IMR-90 (cell line): ENCODE measurements at regions not wholly inside any gene's neighbourhood (a gene's known extent, or its start where the extent isn't known, plus 50 kb on each side); places are given as distances from the start of the nearest gene placed in this dataset.

Source experiments
- ATAC-seq: fragments of 200-7000 bp; cut with Tn5 transposase; 2 replicates; pipeline ENCODE4 v1.9.1; 2020; ENCODE audit warnings: low read depth, mild to moderate bottlenecking, moderate library complexity
- BruUV-seq: library from RNA; stranded (reverse); fragments of 400-500 nt; replicated peaks from 2 replicates; lab custom pipeline; 2021; lab: Mats Ljungman, UMichigan
- CTCF ChIA-PET: fragments of 300-600 bp; formaldehyde crosslinking; extraction: SDS; loops from one replicate; lab custom pipeline; 2021; ENCODE audit warnings: antibody characterized with exemption; lab: Yijun Ruan, JAX
- POLR2A ChIA-PET: fragments of 300-600 bp; sonication (Branson Sonifier 250); formaldehyde crosslinking; loops from one replicate; lab custom pipeline; 2022; ENCODE audit warnings: antibody characterized with exemption; ENCODE audit not compliant: unreplicated experiment; lab: Charles Lee
- DNase-seq: peaks from one replicate; pipeline ENCODE4 v3.0.0; 2013
- H2AFZ ChIP-seq: replicated peaks from 2 replicates; pipeline ENCODE3; 2013; ENCODE audit warnings: low read length, mild to moderate bottlenecking; ENCODE audit not compliant: poor library complexity
- H2AK5ac ChIP-seq: 2 replicates; pipeline ENCODE4 v1.6.1; 2013; ENCODE audit warnings: low read depth, low read length, inconsistent platforms
- H2AK9ac ChIP-seq: replicated peaks from 2 replicates; pipeline ENCODE3; 2013; ENCODE audit warnings: mild to moderate bottlenecking, low read depth, low read length, moderate library complexity; ENCODE audit not compliant: poor library complexity
- H2BK120ac ChIP-seq: 2 replicates; pipeline ENCODE4 v1.6.1; 2013; ENCODE audit warnings: low read depth, low read length, inconsistent platforms
- H2BK15ac ChIP-seq: 3 replicates; pipeline ENCODE4 v1.6.1; 2013; ENCODE audit warnings: low read depth, low read length, inconsistent platforms
- H2BK20ac ChIP-seq: 2 replicates; pipeline ENCODE4 v1.6.1; 2013; ENCODE audit warnings: low read depth, mild to moderate bottlenecking, inconsistent platforms, low read length, moderate library complexity
- H2BK5ac ChIP-seq: 2 replicates; pipeline ENCODE4 v1.6.1; 2013; ENCODE audit warnings: mild to moderate bottlenecking, low read depth, low read length, inconsistent platforms; ENCODE audit not compliant: poor library complexity, severe bottlenecking
- H3K14ac ChIP-seq: replicated peaks from 2 replicates; pipeline ENCODE4 v1.6.1; 2013; ENCODE audit warnings: low read depth, low read length, inconsistent platforms
- H3K18ac ChIP-seq: 2 replicates; pipeline ENCODE4 v1.6.1; 2013; ENCODE audit warnings: low read depth, low read length, control low read depth
- H3K23ac ChIP-seq: 2 replicates; pipeline ENCODE4 v1.6.1; 2013; ENCODE audit warnings: low read depth, low read length, inconsistent platforms
- H3K27ac ChIP-seq: 2 replicates; pipeline ENCODE4 v1.5.1; 2013; ENCODE audit warnings: mild to moderate bottlenecking, control low read depth, low read length; ENCODE audit not compliant: insufficient read depth
- H3K27me3 ChIP-seq: 2 replicates; pipeline ENCODE4 v1.6.1; 2013; ENCODE audit warnings: low read length; ENCODE audit not compliant: control insufficient read depth, insufficient read depth
- H3K36me3 ChIP-seq: 2 replicates; pipeline ENCODE4 v1.6.1; 2013; ENCODE audit warnings: low read length, mixed read lengths; ENCODE audit not compliant: control insufficient read depth, insufficient read depth
- H3K4ac ChIP-seq: 2 replicates; pipeline ENCODE4 v1.6.1; 2013; ENCODE audit warnings: low read depth, low read length, inconsistent platforms
- H3K4me1 ChIP-seq: 2 replicates; pipeline ENCODE4 v1.6.1; 2013; ENCODE audit warnings: low read length, mixed read lengths; ENCODE audit not compliant: control insufficient read depth, insufficient read depth
- H3K4me2 ChIP-seq: 2 replicates; pipeline ENCODE4 v1.6.1; 2013; ENCODE audit warnings: low read depth, mild to moderate bottlenecking, control low read depth, low read length, moderate library complexity
- H3K4me3 ChIP-seq: 2 replicates; pipeline ENCODE4 v1.5.1; 2013; ENCODE audit warnings: low read depth, mild to moderate bottlenecking, control low read depth, low read length, moderate library complexity; ENCODE audit not compliant: insufficient read depth
- H3K56ac ChIP-seq: 2 replicates; pipeline ENCODE4 v1.6.1; 2013; ENCODE audit warnings: low read length, inconsistent platforms; ENCODE audit not compliant: insufficient read depth; ENCODE audit errors: extremely low read depth
- H3K79me1 ChIP-seq, 2 experiments: 2 replicates each; pipeline ENCODE4 v1.6.1; 2013; ENCODE audit warnings: low read length in 2 of 2, inconsistent platforms in 1 of 2, low read depth in 1 of 2
- H3K9ac ChIP-seq: 2 replicates; pipeline ENCODE4 v1.6.1; 2013; ENCODE audit warnings: low read depth, low read length, control low read depth
- H3K9me1 ChIP-seq: 2 replicates; pipeline ENCODE4 v1.6.1; 2013; ENCODE audit warnings: low read length, inconsistent platforms; ENCODE audit not compliant: insufficient read depth
- H3K9me3 ChIP-seq: 2 replicates; pipeline ENCODE4 v1.6.1; 2013; ENCODE audit warnings: low read length; ENCODE audit not compliant: control insufficient read depth, insufficient read depth
- H4K20me1 ChIP-seq: 2 replicates; pipeline ENCODE4 v1.6.1; 2013; ENCODE audit warnings: low read length, inconsistent platforms; ENCODE audit not compliant: insufficient read depth
- H4K5ac ChIP-seq: 2 replicates; pipeline ENCODE4 v1.6.1; 2013; ENCODE audit warnings: mild to moderate bottlenecking, low read depth, low read length, control low read depth
- H4K8ac ChIP-seq, 2 experiments: 2 replicates each; pipeline ENCODE4 v1.6.1; 2013; ENCODE audit warnings: low read depth in 2 of 2, low read length in 2 of 2, control low read depth in 1 of 2, inconsistent platforms in 1 of 2
- H4K91ac ChIP-seq: 2 replicates; pipeline ENCODE4 v1.6.1; 2013; ENCODE audit warnings: low read depth, low read length, inconsistent platforms; ENCODE audit not compliant: insufficient read depth
- BHLHE40 ChIP-seq: fragments of 150-350 bp; IDR thresholded peaks from 2 replicates; pipeline ENCODE4 v1.6.1; 2016; ENCODE audit warnings: mild to moderate bottlenecking, low read depth, low read length
- CEBPB ChIP-seq: IDR thresholded peaks from 2 replicates; pipeline ENCODE4 v1.6.1; 2012; ENCODE audit warnings: low read depth, low read length, improper control_type of control experiment
- MAFK ChIP-seq: IDR thresholded peaks from 2 replicates; pipeline ENCODE4 v1.6.1; 2012; ENCODE audit warnings: low read depth, low read length, improper control_type of control experiment
- MXI1 ChIP-seq: IDR thresholded peaks from 2 replicates; pipeline ENCODE4 v1.6.1; 2012; ENCODE audit warnings: low read depth, mild to moderate bottlenecking, low read length, moderate library complexity, borderline replicate concordance
- NFE2L2 ChIP-seq: fragments of 150-350 bp; IDR thresholded peaks from 2 replicates; pipeline ENCODE4 v1.6.1; 2016; ENCODE audit warnings: low read depth, mild to moderate bottlenecking, low read length
- RAD21 ChIP-seq: IDR thresholded peaks from 2 replicates; pipeline ENCODE4 v1.6.1; 2012; ENCODE audit warnings: low read length, improper control_type of control experiment
- RCOR1 ChIP-seq: IDR thresholded peaks from 2 replicates; pipeline ENCODE4 v1.6.1; 2012; ENCODE audit warnings: mild to moderate bottlenecking, low read length, improper control_type of control experiment; ENCODE audit not compliant: insufficient replicate concordance
- RFX5 ChIP-seq: IDR thresholded peaks from 2 replicates; pipeline ENCODE4 v1.8.0; 2012; ENCODE audit warnings: low read depth, mild to moderate bottlenecking, low read length, moderate library complexity
- SMC3 ChIP-seq: fragments of 150-350 bp; IDR thresholded peaks from 2 replicates; pipeline ENCODE4 v1.6.1; 2016; ENCODE audit warnings: low read depth, mild to moderate bottlenecking, antibody characterized with exemption, low read length, moderate library complexity
- USF2 ChIP-seq: fragments of 150-350 bp; IDR thresholded peaks from 2 replicates; pipeline ENCODE4 v1.6.1; 2017; ENCODE audit warnings: mild to moderate bottlenecking, antibody characterized with exemption, low read length, low read depth
- WGBS, 2 experiments: methylation state at CpG; one replicate each; pipeline versions ENCODE4 v1.1.5 to v1.1.7; 2013; ENCODE audit warnings: missing lambda C conversion rate in 2 of 2; ENCODE audit not compliant: insufficient read length in 1 of 2; ENCODE audit errors: extremely low coverage in 2 of 2; 5-methylcytosine and 5-hydroxymethylcytosine counted together
- dilution Hi-C: fragments of 300-500 bp; cut with HindIII; formaldehyde crosslinking; loops from one replicate; pipeline ENCODE4 v1.14.3; 2018; ENCODE audit warnings: low sequenced_read_pairs; ENCODE audit not compliant: unreplicated experiment
- in situ Hi-C: fragments of 300-500 bp; cut with MboI; formaldehyde crosslinking; loops from 3 replicates; pipeline ENCODE4 v1.14.3; 2019; ENCODE audit warnings: low sequenced_read_pairs, inconsistent platforms, mixed read lengths
- intact Hi-C: fragments of 100-400 bp; cut with micrococcal nuclease; formaldehyde crosslinking; loops from 2 replicates; pipeline ENCODE4 v1.10.0; 2022
- TF ChIP-seq, protein P1 (sequence below): conservative IDR thresholded peaks from 2 replicates; pipeline ENCODE4 v1.5.1; 2012; ENCODE audit warnings: mild to moderate bottlenecking, low read depth, low read length, improper control_type of control experiment

DNA sequence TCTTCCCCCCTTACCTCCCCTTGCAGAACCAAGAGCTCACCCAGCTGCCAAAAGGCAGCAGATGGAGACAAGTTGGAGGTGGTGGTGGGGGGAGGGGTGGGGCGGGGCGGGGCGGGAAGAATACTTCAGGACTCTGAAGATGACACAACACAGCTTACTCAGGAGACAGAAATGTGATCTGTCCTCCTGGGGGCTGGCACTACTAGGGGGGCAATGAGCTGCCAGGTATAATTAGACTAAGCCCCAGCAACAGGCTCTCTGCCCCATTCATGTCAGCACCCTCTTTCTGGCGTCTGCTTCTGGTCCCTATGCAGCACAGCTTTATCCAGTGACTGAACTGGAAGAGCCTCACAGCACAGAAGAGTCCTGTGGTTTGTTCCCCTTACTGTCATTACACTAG lies 407.0 kb downstream of the MED13L start:
- Histone ChIP-seq H3K9ac (no peak overlapping the region), H2BK15ac (no peak overlapping the region), H2BK120ac (no peak overlapping the region), H3K4me3 (no peak overlapping the region), H4K5ac (no peak overlapping the region), H3K27ac (no peak overlapping the region), H3K36me3 (no peaks in the 10 kb centered on the region), H3K23ac (no peak overlapping the region), H2AK5ac (no peak overlapping the region), H2AFZ (no peak overlapping the region), H3K27me3 (no peaks in the 10 kb centered on the region; the same call in 1 of the 2 replicates), H3K9me1 (no peaks in the 10 kb centered on the region), H3K4ac (no peak overlapping the region), H4K91ac (no peak overlapping the region), H3K4me1 (no peaks in the 10 kb centered on the region), H3K18ac (no peak overlapping the region), H2BK20ac (no peak overlapping the region), H4K8ac (no peak overlapping the region), H3K56ac (no peak overlapping the region), H4K20me1 (no peaks in the 10 kb centered on the region), H3K9me3 (no peaks in the 10 kb centered on the region), H3K14ac (no peak overlapping the region), H3K4me2 (no peak overlapping the region), H2AK9ac (no peak overlapping the region), H3K79me1 (no peaks in the 10 kb centered on the region), H2BK5ac (no peak overlapping the region)
- ATAC-seq (no peak), DNase-seq (no peak)
- dilution Hi-C loops: no loop called here
- intact Hi-C loops: loop anchor here (5.0 kb wide), 1 partner anchor 1208 kb away; no protein-coding TSS in a partner anchor
- WGBS, 2 experiments: no CpG with 5 or more reads among the region's 4 CpGs
- no TSS peak for BruUV-seq
- in situ Hi-C loops: no loop called here
- no peak for TF ChIP-seq USF2
- no peak for TF ChIP-seq SMC3
- TF ChIP-seq MXI1: no peak
- no peak for TF ChIP-seq RFX5
- TF ChIP-seq NFE2L2: no peak
- TF ChIP-seq BHLHE40: no peak
- no peak for TF ChIP-seq RAD21
- TF ChIP-seq CEBPB: no peak
- TF ChIP-seq MAFK: no peak
- TF ChIP-seq, protein P1, sequence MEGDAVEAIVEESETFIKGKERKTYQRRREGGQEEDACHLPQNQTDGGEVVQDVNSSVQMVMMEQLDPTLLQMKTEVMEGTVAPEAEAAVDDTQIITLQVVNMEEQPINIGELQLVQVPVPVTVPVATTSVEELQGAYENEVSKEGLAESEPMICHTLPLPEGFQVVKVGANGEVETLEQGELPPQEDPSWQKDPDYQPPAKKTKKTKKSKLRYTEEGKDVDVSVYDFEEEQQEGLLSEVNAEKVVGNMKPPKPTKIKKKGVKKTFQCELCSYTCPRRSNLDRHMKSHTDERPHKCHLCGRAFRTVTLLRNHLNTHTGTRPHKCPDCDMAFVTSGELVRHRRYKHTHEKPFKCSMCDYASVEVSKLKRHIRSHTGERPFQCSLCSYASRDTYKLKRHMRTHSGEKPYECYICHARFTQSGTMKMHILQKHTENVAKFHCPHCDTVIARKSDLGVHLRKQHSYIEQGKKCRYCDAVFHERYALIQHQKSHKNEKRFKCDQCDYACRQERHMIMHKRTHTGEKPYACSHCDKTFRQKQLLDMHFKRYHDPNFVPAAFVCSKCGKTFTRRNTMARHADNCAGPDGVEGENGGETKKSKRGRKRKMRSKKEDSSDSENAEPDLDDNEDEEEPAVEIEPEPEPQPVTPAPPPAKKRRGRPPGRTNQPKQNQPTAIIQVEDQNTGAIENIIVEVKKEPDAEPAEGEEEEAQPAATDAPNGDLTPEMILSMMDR: no peak
- no peak for TF ChIP-seq RCOR1
- ChIA-PET CTCF (interaction anchor here (0.6 kb wide), 1 partner anchor 1933 kb away, joined by 5 read pairs; no protein-coding TSS in a partner anchor), POLR2A (no interaction called here)
